ENCODE measurements at regions not wholly inside any gene's neighbourhood (a gene's known extent, or its start where the extent isn't known, plus 50 kb on each side); places are given as distances from the start of the nearest gene placed in this dataset.

DNA sequence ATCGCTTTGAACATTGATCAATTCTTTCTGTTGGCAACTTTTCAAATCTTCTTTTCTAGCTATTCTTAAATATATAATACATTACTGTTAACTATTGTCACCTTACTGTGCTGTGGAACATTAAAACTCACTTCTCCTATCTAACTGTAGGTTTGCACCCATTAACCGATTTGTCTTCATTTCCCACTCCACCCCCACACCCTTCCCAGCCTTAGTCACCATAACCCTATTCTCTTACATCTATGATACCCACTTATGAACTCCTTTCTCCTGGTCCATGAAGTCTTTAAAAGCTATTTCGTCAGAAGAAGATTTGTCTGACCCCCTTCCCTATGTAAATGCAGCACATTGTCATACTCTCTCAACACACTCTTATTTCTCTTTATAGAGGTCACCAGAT lies 993.4 kb upstream of the EEF2KMT start:
- TF ChIP-seq FOSL1 (IDR thresholded peaks at IDR 0.05; ENCODE audit: low read depth) (no peak), EZH2 (IDR thresholded peaks at IDR 0.05) (no peak), POLR2A (IDR thresholded peaks at IDR 0.05; ENCODE audit: borderline replicate concordance, extremely low read depth, insufficient read depth, insufficient read length) (no peak), POLR2AphosphoS5 (IDR thresholded peaks at IDR 0.05; ENCODE audit: low read depth, low read length) (no peak), RAD21 (IDR thresholded peaks at IDR 0.05; ENCODE audit: low read depth) (no peak), YY1 (IDR thresholded peaks at IDR 0.05; ENCODE audit: extremely low read depth, insufficient replicate concordance, low read depth, low read length) (no peak), ZNF274 (IDR thresholded peaks at IDR 0.05; ENCODE audit: low read depth, low read length) (no peak)
- TF ChIP-seq, protein P1, sequence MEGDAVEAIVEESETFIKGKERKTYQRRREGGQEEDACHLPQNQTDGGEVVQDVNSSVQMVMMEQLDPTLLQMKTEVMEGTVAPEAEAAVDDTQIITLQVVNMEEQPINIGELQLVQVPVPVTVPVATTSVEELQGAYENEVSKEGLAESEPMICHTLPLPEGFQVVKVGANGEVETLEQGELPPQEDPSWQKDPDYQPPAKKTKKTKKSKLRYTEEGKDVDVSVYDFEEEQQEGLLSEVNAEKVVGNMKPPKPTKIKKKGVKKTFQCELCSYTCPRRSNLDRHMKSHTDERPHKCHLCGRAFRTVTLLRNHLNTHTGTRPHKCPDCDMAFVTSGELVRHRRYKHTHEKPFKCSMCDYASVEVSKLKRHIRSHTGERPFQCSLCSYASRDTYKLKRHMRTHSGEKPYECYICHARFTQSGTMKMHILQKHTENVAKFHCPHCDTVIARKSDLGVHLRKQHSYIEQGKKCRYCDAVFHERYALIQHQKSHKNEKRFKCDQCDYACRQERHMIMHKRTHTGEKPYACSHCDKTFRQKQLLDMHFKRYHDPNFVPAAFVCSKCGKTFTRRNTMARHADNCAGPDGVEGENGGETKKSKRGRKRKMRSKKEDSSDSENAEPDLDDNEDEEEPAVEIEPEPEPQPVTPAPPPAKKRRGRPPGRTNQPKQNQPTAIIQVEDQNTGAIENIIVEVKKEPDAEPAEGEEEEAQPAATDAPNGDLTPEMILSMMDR (IDR thresholded peaks at IDR 0.05 in 2 of 3, conservative IDR thresholded peaks at IDR 0.05 in 1 of 3; ENCODE audit: borderline replicate concordance in 1 of 3, insufficient read depth in 1 of 3, low read depth in 2 of 3, low read length in 2 of 3), result no peak
- TF ChIP-seq, protein P2, sequence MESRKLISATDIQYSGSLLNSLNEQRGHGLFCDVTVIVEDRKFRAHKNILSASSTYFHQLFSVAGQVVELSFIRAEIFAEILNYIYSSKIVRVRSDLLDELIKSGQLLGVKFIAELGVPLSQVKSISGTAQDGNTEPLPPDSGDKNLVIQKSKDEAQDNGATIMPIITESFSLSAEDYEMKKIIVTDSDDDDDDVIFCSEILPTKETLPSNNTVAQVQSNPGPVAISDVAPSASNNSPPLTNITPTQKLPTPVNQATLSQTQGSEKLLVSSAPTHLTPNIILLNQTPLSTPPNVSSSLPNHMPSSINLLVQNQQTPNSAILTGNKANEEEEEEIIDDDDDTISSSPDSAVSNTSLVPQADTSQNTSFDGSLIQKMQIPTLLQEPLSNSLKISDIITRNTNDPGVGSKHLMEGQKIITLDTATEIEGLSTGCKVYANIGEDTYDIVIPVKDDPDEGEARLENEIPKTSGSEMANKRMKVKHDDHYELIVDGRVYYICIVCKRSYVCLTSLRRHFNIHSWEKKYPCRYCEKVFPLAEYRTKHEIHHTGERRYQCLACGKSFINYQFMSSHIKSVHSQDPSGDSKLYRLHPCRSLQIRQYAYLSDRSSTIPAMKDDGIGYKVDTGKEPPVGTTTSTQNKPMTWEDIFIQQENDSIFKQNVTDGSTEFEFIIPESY (IDR thresholded peaks at IDR 0.05; ENCODE audit: extremely low read depth, insufficient replicate concordance, low read length), result no peak
